ENCODE measurements at regions not wholly inside any gene's neighbourhood (a gene's known extent, or its start where the extent isn't known, plus 50 kb on each side); places are given as distances from the start of the nearest gene placed in this dataset.

GRCh38 chr5:155274484-155274883 lies 260.9 kb downstream of the KIF4B start:
- TF ChIP-seq CTCF (conservative IDR thresholded peaks at IDR 0.05) (no peak), EZH2 (IDR thresholded peaks at IDR 0.05; ENCODE audit: low read depth) (no peak)

Data from PC-9 (cell line).